ENCODE measurements at regions not wholly inside any gene's neighbourhood (a gene's known extent, or its start where the extent isn't known, plus 50 kb on each side); places are given as distances from the start of the nearest gene placed in this dataset.

GRCh38 chr13:83216479-83217245 lies 665.6 kb downstream of the SLITRK1 start:
- no peak for TF ChIP-seq CTCF (IDR thresholded peaks at IDR 0.05)
- TF ChIP-seq EZH2 (IDR thresholded peaks at IDR 0.05; ENCODE audit: borderline replicate concordance, insufficient read depth, low read depth, low read length, poor library complexity, severe bottlenecking) = no peak
